ENCODE measurements at regions not wholly inside any gene's neighbourhood (a gene's known extent, or its start where the extent isn't known, plus 50 kb on each side); places are given as distances from the start of the nearest gene placed in this dataset.

DNA sequence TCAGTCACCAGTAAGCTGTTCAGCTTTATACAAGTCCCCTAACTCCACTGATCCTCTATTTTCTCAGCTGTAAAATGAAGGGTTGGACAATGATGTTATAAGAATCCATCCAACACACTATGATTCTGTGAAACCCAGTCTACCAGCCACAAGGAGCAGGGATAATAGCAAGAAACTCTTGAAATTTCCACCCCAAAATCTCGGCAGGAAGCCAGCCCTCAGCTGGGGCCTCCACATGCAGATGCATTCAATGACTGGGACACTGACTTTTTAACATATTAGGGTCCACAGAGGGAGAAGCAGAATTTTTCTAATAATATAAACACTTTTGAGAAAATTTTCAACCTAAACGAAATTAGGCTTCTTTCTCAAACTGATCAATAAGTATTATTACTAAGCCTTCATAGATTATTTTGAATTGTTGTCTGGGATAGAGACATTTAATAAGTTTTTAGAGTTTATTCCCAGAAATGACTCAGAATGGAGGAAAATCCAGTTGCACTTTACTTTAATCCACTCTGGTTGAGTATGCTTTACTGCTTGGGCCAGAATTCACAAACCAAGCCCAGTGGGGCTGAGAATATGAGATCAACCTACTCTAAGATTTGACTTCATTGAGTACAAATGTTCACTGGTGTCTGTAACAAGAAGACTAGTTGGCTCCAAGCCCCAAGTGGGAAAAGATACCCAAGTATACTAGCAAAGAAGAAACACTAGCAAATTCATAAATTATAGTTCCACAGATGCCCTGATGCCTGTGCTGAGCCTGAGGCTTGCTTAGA lies 168.6 kb downstream of the C7orf25 start:
- no peaks in the 10 kb centered on the region for H4K20me1 ChIP-seq
- H3K27me3 ChIP-seq, result no peaks in the 10 kb centered on the region
- H3K4me2 ChIP-seq, result no peak overlapping the region
- H3K27ac ChIP-seq, result no peak overlapping the region
- no peak overlapping the region for H3K4me3 ChIP-seq
- no peak overlapping the region for H3K9ac ChIP-seq
- no peaks in the 10 kb centered on the region for H3K36me3 ChIP-seq
- TF ChIP-seq Cebpa-rat (IDR thresholded peaks at IDR 0.05), result no peak
- no peaks in the 10 kb centered on the region for H3K4me1 ChIP-seq
- no peaks in the 10 kb centered on the region for H3K9me3 ChIP-seq

DNA sequence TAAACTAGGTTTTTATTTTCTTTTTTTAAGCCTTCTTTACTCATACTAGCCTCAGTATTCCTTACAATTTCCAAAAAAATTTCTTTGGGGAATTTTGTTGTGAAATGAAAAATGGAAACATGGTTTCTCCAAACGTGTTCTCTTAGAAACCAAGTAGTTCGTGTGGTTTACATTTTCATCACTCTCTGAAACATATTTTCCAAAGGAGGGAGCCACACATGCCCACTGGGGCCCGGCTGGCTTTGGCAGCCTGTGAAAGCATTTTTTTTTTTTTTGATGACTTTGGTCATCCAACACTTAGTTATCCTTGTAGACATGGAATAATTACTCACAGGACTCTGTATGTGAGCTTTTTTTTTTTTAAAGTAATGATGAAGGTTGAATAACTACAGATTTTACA lies 169.6 kb downstream of the C7orf25 start:
- TF ChIP-seq Cebpa-rat (IDR thresholded peaks at IDR 0.05), result no peak
- Histone ChIP-seq H3K9me3 (no peaks in the 10 kb centered on the region), H3K4me2 (no peak overlapping the region), H3K4me3 (no peak overlapping the region), H3K4me1 (no peaks in the 10 kb centered on the region), H3K27me3 (no peaks in the 10 kb centered on the region), H3K36me3 (no peaks in the 10 kb centered on the region), H3K27ac (no peak overlapping the region), H3K9ac (no peak overlapping the region), H4K20me1 (no peaks in the 10 kb centered on the region)

DNA sequence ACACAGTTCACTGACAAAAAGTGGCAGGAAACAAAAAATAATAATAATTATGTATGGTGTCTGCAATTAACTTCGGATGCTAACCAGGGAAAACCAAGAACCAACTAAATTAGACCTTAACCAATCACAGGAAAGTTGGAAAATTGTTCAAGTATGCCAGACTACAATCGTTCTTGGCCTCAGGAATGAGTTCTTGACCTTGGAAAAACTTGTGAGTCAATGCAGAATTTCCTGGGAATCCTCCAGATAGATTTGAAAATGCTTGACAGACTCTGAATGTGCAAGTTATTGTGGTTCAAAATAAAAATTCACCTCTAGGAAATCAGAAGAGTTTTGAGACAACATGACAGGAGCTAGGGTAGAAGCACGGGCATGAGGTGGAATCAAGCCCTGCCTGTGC lies 171.5 kb downstream of the C7orf25 start:
- H3K9ac ChIP-seq, result no peak overlapping the region
- H3K36me3 ChIP-seq, result no peaks in the 10 kb centered on the region
- no peaks in the 10 kb centered on the region for H3K4me1 ChIP-seq
- TF ChIP-seq Cebpa-rat (IDR thresholded peaks at IDR 0.05), result no peak
- no peaks in the 10 kb centered on the region for H4K20me1 ChIP-seq
- H3K4me2 ChIP-seq, result no peak overlapping the region
- no peaks in the 10 kb centered on the region for H3K9me3 ChIP-seq
- no peaks in the 10 kb centered on the region for H3K27me3 ChIP-seq
- no peak overlapping the region for H3K27ac ChIP-seq
- H3K4me3 ChIP-seq, result no peak overlapping the region

DNA sequence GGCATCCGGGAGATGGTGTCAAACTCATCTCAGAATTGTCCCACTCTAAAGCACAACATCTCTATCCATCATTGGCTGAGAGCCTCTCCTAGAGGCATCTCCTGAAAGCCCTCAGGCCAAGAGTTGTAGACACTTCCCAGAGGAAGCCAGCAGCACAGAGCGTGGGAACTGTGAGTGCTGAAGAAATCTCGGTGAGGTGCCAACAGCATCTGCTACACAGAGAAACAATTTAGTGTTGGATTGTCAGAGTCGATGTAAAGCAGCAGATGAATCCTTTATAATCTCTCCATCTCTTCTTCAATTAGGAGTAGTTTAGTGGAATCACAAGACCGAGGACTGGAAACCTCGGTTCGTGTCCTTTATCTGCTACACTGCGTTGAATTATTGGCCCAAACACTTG lies 172.2 kb downstream of the C7orf25 start:
- no peaks in the 10 kb centered on the region for H3K4me1 ChIP-seq
- no peak overlapping the region for H3K9ac ChIP-seq
- no peaks in the 10 kb centered on the region for H3K9me3 ChIP-seq
- no peaks in the 10 kb centered on the region for H4K20me1 ChIP-seq
- no peak overlapping the region for H3K4me3 ChIP-seq
- H3K27ac ChIP-seq, result no peak overlapping the region
- TF ChIP-seq Cebpa-rat (IDR thresholded peaks at IDR 0.05), result no peak
- H3K36me3 ChIP-seq, result no peaks in the 10 kb centered on the region
- no peaks in the 10 kb centered on the region for H3K27me3 ChIP-seq
- H3K4me2 ChIP-seq, result no peak overlapping the region

DNA sequence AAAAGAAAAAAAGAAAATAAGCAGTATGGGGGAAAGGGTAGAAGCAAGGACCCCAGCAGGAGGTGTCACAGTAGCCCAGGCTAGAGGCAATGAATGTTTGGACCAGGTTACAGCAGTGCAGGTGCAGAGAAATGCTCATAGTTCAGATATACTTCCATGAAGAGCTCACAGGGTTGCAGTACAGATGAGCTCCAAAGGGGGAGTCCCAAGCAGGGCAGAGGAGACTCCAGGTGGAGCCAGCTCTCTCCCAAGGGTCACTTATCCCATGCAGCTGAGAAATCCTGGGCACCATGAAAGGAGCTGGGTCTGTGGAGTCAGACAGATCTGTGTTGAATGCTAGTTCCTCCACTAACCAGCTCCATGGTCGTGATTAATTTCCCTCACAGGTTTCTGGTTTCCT lies 174.9 kb downstream of the C7orf25 start:
- Histone ChIP-seq H4K20me1 (no peaks in the 10 kb centered on the region), H3K36me3 (no peaks in the 10 kb centered on the region), H3K27ac (no peak overlapping the region), H3K4me1 (0 out of 2 replicates have a peak, but pooled peaks cover 6% of the 10 kb centered on the region), H3K4me2 (no peak overlapping the region), H3K9ac (no peak overlapping the region), H3K4me3 (no peak overlapping the region), H3K27me3 (no peaks in the 10 kb centered on the region), H3K9me3 (no peaks in the 10 kb centered on the region)
- TF ChIP-seq Cebpa-rat (IDR thresholded peaks at IDR 0.05), result no peak

DNA sequence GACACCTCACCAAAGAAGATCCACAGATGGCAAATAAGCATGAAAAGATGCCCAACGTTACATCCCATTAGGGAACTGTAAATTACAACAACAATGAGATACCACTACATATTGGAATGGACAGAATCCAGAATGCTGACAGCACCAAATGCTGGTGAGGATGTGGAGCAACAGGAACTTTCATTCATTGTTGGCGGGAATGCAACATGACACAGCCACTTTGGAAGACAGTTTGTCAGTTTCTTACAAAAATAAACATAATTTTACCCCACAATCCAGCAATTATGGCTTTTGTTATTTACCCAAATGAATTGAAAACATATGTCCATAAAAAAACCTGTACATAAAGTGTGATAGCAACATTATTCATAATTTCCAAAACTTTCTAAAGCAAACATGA lies 176.8 kb downstream of the C7orf25 start:
- H3K9me3 ChIP-seq, result no peaks in the 10 kb centered on the region
- no peaks in the 10 kb centered on the region for H3K36me3 ChIP-seq
- no peak overlapping the region for H3K4me3 ChIP-seq
- H3K4me2 ChIP-seq, result no peak overlapping the region
- no peaks in the 10 kb centered on the region for H4K20me1 ChIP-seq
- 0 out of 2 replicates have a peak, but pooled peaks cover 6% of the 10 kb centered on the region for H3K4me1 ChIP-seq
- no peaks in the 10 kb centered on the region for H3K27me3 ChIP-seq
- no peak for TF ChIP-seq Cebpa-rat (IDR thresholded peaks at IDR 0.05)
- no peak overlapping the region for H3K27ac ChIP-seq
- H3K9ac ChIP-seq, result no peak overlapping the region

DNA sequence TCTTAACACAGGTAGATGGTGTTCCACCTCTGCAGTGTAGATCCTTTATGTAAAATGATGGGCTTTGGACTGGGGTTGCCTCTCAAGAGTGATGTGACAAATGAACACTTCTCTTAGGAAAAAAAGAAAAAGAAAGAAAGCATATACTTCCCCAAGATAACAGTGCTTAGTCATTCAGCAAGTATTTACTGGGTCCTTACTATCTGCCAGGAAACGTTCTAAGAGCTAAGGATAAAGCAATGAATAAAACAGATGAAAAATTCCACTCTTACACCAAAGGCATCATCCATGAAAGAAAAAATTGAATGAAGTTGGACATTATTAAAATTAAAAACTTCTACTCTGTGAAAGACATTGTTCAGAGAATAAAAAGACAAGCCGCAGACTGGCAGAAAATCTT lies 177.3 kb downstream of the C7orf25 start:
- no peak overlapping the region for H3K4me2 ChIP-seq
- no peaks in the 10 kb centered on the region for H3K9me3 ChIP-seq
- H4K20me1 ChIP-seq, result no peaks in the 10 kb centered on the region
- 0 out of 2 replicates have a peak, but pooled peaks cover 6% of the 10 kb centered on the region for H3K4me1 ChIP-seq
- H3K36me3 ChIP-seq, result no peaks in the 10 kb centered on the region
- TF ChIP-seq Cebpa-rat (IDR thresholded peaks at IDR 0.05), result no peak
- H3K27me3 ChIP-seq, result no peaks in the 10 kb centered on the region
- H3K4me3 ChIP-seq, result no peak overlapping the region
- H3K9ac ChIP-seq, result no peak overlapping the region
- no peak overlapping the region for H3K27ac ChIP-seq

DNA sequence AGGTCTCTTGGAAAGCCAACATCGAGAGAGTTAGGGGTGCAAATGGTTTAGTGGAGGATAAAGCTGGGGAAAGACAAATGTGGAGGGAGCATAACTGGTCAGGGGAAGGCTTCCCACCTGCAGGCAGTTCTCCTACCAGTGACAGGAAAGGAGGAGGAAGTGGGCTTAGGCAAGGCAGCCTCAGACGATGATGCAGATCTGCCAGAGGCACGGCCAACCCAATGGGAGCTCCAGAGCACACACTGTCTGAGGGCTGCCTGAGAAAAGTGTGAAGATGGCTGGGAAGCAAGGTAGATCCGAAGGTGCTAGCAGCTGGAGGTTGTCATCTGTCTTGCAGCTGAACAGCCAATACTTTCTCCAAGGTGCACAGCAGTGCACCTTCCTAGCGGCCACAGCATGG lies 178.8 kb downstream of the C7orf25 start:
- Histone ChIP-seq H3K4me2 (peak overlapping the region; percentile 6; the same call in 1 of the 2 replicates), H3K27me3 (no peaks in the 10 kb centered on the region), H3K36me3 (no peaks in the 10 kb centered on the region), H3K9me3 (no peaks in the 10 kb centered on the region), H3K9ac (no peak overlapping the region), H3K4me3 (no peak overlapping the region), H3K27ac (no peak overlapping the region), H3K4me1 (0 out of 2 replicates have a peak, but pooled peaks cover 6% of the 10 kb centered on the region), H4K20me1 (no peaks in the 10 kb centered on the region)
- no peak for TF ChIP-seq Cebpa-rat (IDR thresholded peaks at IDR 0.05)

DNA sequence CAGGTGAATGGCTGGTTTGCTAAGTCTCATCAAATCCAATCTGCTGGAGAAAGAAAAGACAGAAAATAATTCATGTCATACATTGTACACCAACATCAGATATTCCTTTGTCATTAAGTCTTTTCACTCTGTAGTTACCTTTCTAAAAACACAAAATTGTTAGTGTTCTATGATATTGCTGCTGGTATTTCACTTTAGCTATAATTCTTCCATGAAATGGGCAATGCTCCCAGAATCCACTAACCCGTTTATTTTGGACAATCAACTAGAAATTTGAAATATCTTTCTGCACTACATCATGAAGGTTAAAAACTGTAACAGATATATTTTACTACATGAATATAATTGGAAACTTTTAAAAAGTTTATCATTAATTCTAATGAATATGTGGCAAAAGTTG lies 181.3 kb downstream of the C7orf25 start:
- Histone ChIP-seq H3K27ac (no peak overlapping the region), H3K9me3 (no peaks in the 10 kb centered on the region), H3K4me3 (no peak overlapping the region), H3K9ac (no peak overlapping the region), H3K4me1 (0 out of 2 replicates have a peak, but pooled peaks cover 6% of the 10 kb centered on the region), H3K36me3 (no peaks in the 10 kb centered on the region), H4K20me1 (no peaks in the 10 kb centered on the region), H3K27me3 (no peaks in the 10 kb centered on the region), H3K4me2 (no peak overlapping the region)
- no peak for TF ChIP-seq Cebpa-rat (IDR thresholded peaks at IDR 0.05)

DNA sequence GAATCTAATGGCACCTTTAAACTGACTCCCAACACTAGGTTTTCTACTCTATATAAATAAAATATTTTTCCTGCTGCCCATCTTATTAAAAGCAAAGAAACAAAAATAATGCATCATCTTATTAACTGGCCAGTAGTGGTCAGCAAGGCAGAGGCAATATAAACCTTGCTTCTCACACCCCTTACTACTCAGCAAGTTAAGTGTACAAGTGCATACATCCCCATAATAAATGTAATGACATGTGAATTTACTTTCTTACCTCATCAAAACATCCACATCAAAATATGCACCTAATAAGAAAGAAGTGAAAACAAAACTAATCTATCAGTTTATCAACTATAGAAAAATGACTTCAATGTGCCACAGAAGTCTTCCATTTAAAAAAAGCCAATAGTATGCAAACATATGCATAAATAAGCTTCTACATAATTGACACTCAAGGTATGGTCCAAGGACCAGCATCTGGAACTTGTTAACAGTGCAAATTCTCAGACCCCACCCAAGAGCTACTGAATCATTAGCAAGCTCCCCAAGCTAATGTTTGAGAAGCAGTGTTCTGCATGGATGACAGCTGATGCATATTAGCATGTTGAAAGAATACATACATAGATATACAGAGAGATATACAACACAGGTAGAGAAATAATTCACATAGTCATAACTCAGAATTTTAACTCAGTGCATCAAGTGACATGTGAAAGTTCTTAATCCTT lies 182.7 kb downstream of the C7orf25 start:
- H3K27ac ChIP-seq, result no peak overlapping the region
- H3K4me2 ChIP-seq, result no peak overlapping the region
- H3K27me3 ChIP-seq, result no peaks in the 10 kb centered on the region
- no peak overlapping the region for H3K9ac ChIP-seq
- 0 out of 2 replicates have a peak, but pooled peaks cover 6% of the 10 kb centered on the region for H3K4me1 ChIP-seq
- no peaks in the 10 kb centered on the region for H3K9me3 ChIP-seq
- H3K36me3 ChIP-seq, result no peaks in the 10 kb centered on the region
- TF ChIP-seq Cebpa-rat (IDR thresholded peaks at IDR 0.05), result no peak
- H3K4me3 ChIP-seq, result no peak overlapping the region
- H4K20me1 ChIP-seq, result no peaks in the 10 kb centered on the region
